ENCODE measurements at regions not wholly inside any gene's neighbourhood (a gene's known extent, or its start where the extent isn't known, plus 50 kb on each side); places are given as distances from the start of the nearest gene placed in this dataset.
"Not testable (repeated sequence)": the region's sequence is repeated elsewhere in the genome, so short reads cannot be mapped to it uniquely, and the experiment has no call there.

- Histone ChIP-seq H3K36me3 (ENCODE audit: control insufficient read depth, insufficient read depth, low read length) (no peaks in the 10 kb centered on the region), H3K4me2 (ENCODE audit: low read length) (no peak overlapping the region), H3K4me1 (ENCODE audit: control insufficient read depth, low read depth, low read length) (no peaks in the 10 kb centered on the region), H3K56ac (ENCODE audit: low read length) (no peak overlapping the region), H3K4ac (ENCODE audit: low read depth, low read length) (no peak overlapping the region), H4K5ac (ENCODE audit: low read length) (no peak overlapping the region), H3K23ac (ENCODE audit: low read length) (no peak overlapping the region), H3K4me3 (ENCODE audit: low read length) (no peak overlapping the region), H3K27ac (ENCODE audit: low read depth, low read length) (no peak overlapping the region), H2BK5ac (ENCODE audit: low read length) (no peak overlapping the region), H2BK15ac (replicated peaks; ENCODE audit: low read depth) (no peak overlapping the region), H3K79me2 (ENCODE audit: control insufficient read depth, insufficient read depth, low read length) (no peaks in the 10 kb centered on the region), H3K27me3 (ENCODE audit: insufficient read depth, low read length, poor library complexity) (no peaks in the 10 kb centered on the region), H2BK120ac (ENCODE audit: low read depth, low read length) (no peak overlapping the region), H3K18ac (ENCODE audit: low read length) (no peak overlapping the region), H3K9ac (ENCODE audit: low read length) (no peak overlapping the region), H3K79me1 (ENCODE audit: low read length) (no peaks in the 10 kb centered on the region), H2AK5ac (ENCODE audit: low read length) (no peak overlapping the region), H4K8ac (ENCODE audit: low read depth, low read length) (no peak overlapping the region)
- DNase-seq: no peak
- WGBS (ENCODE audit: extremely low coverage, insufficient coverage, low lambda C conversion rate): no CpG with 5 or more reads among the region's 6 CpGs
These were observed 94.4 kb downstream of the SCN11A start for GRCh38 chr3:38957296-38957695.

- no CpG with 5 or more reads among the region's 1 CpG for WGBS (ENCODE audit: extremely low coverage, insufficient coverage, low lambda C conversion rate)
These were observed 99.0 kb downstream of the SCN11A start for GRCh38 chr3:38952721-38953120.

GRCh38 chr3:38951167-38951566 is 100.6 kb downstream of the SCN11A start:
- H3K18ac ChIP-seq (ENCODE audit: low read length); H3K9ac ChIP-seq (ENCODE audit: low read length); H3K36me3 ChIP-seq (ENCODE audit: control insufficient read depth, insufficient read depth, low read length); H3K4me2 ChIP-seq (ENCODE audit: low read length); H3K23ac ChIP-seq (ENCODE audit: low read length); H3K27me3 ChIP-seq (ENCODE audit: insufficient read depth, low read length, poor library complexity); H3K79me1 ChIP-seq (ENCODE audit: low read length); H3K4me3 ChIP-seq (ENCODE audit: low read length); H2BK15ac ChIP-seq (replicated peaks; ENCODE audit: low read depth); H3K79me2 ChIP-seq (ENCODE audit: control insufficient read depth, insufficient read depth, low read length); H3K4me1 ChIP-seq (ENCODE audit: control insufficient read depth, low read depth, low read length); H2BK120ac ChIP-seq (ENCODE audit: low read depth, low read length); H4K5ac ChIP-seq (ENCODE audit: low read length); H3K56ac ChIP-seq (ENCODE audit: low read length); H2AK5ac ChIP-seq (ENCODE audit: low read length); H2BK5ac ChIP-seq (ENCODE audit: low read length); H4K8ac ChIP-seq (ENCODE audit: low read depth, low read length); DNase-seq; H3K4ac ChIP-seq (ENCODE audit: low read depth, low read length); H3K27ac ChIP-seq (ENCODE audit: low read depth, low read length): not testable (repeated sequence)
- no CpG with 5 or more reads among the region's 33 CpGs for WGBS (ENCODE audit: extremely low coverage, insufficient coverage, low lambda C conversion rate)

More at GRCh38 chr3:38952721-38953120, 99.0 kb downstream of the SCN11A start:
- Histone ChIP-seq H3K4ac (ENCODE audit: low read depth, low read length) (no peak overlapping the region), H3K56ac (ENCODE audit: low read length) (no peak overlapping the region), H3K36me3 (ENCODE audit: control insufficient read depth, insufficient read depth, low read length) (no peaks in the 10 kb centered on the region), H3K79me1 (ENCODE audit: low read length) (no peaks in the 10 kb centered on the region), H2BK5ac (ENCODE audit: low read length) (no peak overlapping the region), H3K79me2 (ENCODE audit: control insufficient read depth, insufficient read depth, low read length) (no peaks in the 10 kb centered on the region), H3K9ac (ENCODE audit: low read length) (no peak overlapping the region), H4K5ac (ENCODE audit: low read length) (no peak overlapping the region), H3K27ac (ENCODE audit: low read depth, low read length) (no peak overlapping the region), H4K8ac (ENCODE audit: low read depth, low read length) (no peak overlapping the region), H2AK5ac (ENCODE audit: low read length) (no peak overlapping the region), H2BK120ac (ENCODE audit: low read depth, low read length) (no peak overlapping the region), H3K27me3 (ENCODE audit: insufficient read depth, low read length, poor library complexity) (no peaks in the 10 kb centered on the region), H3K4me1 (ENCODE audit: control insufficient read depth, low read depth, low read length) (no peaks in the 10 kb centered on the region), H3K4me3 (ENCODE audit: low read length) (no peak overlapping the region), H3K18ac (ENCODE audit: low read length) (no peak overlapping the region), H3K23ac (ENCODE audit: low read length) (no peak overlapping the region), H2BK15ac (replicated peaks; ENCODE audit: low read depth) (no peak overlapping the region), H3K4me2 (ENCODE audit: low read length) (no peak overlapping the region)
- DNase-seq: no peak

GRCh38 chr3:38950581-38950980 is 101.2 kb downstream of the SCN11A start:
- WGBS (ENCODE audit: extremely low coverage, insufficient coverage, low lambda C conversion rate): no CpG with 5 or more reads among the region's 5 CpGs

GRCh38 chr3:38949994-38950393 is 101.8 kb downstream of the SCN11A start:
- whole genome bisulfite sequencing (ENCODE audit: extremely low coverage, insufficient coverage, low lambda C conversion rate): no CpG with 5 or more reads among the region's 9 CpGs
- H3K9ac ChIP-seq (ENCODE audit: low read length): no peak overlapping the region

More at GRCh38 chr3:38950581-38950980, 101.2 kb downstream of the SCN11A start:
- no peak overlapping the region for H2BK120ac ChIP-seq (ENCODE audit: low read depth, low read length)
- H3K23ac ChIP-seq (ENCODE audit: low read length): no peak overlapping the region
- H3K56ac ChIP-seq (ENCODE audit: low read length): no peak overlapping the region
- H4K8ac ChIP-seq (ENCODE audit: low read depth, low read length): no peak overlapping the region
- no peaks in the 10 kb centered on the region for H3K4me1 ChIP-seq (ENCODE audit: control insufficient read depth, low read depth, low read length)
- H3K79me2 ChIP-seq (ENCODE audit: control insufficient read depth, insufficient read depth, low read length): no peaks in the 10 kb centered on the region
- no peaks in the 10 kb centered on the region for H3K27me3 ChIP-seq (ENCODE audit: insufficient read depth, low read length, poor library complexity)
- H3K79me1 ChIP-seq (ENCODE audit: low read length): no peaks in the 10 kb centered on the region
- H3K4ac ChIP-seq (ENCODE audit: low read depth, low read length): no peak overlapping the region
- no peak overlapping the region for H3K4me2 ChIP-seq (ENCODE audit: low read length)
- H4K5ac ChIP-seq (ENCODE audit: low read length): no peak overlapping the region
- no peak overlapping the region for H2BK5ac ChIP-seq (ENCODE audit: low read length)
- H3K18ac ChIP-seq (ENCODE audit: low read length): no peak overlapping the region
- no peaks in the 10 kb centered on the region for H3K36me3 ChIP-seq (ENCODE audit: control insufficient read depth, insufficient read depth, low read length)
- no peak overlapping the region for H3K4me3 ChIP-seq (ENCODE audit: low read length)
- H3K27ac ChIP-seq (ENCODE audit: low read depth, low read length): no peak overlapping the region
- H3K9ac ChIP-seq (ENCODE audit: low read length): no peak overlapping the region
- no peak overlapping the region for H2AK5ac ChIP-seq (ENCODE audit: low read length)
- DNase-seq: no peak
- no peak overlapping the region for H2BK15ac ChIP-seq (replicated peaks; ENCODE audit: low read depth)

GRCh38 chr3:38940394-38940793 is 111.3 kb downstream of the SCN11A start:
- H3K27me3 ChIP-seq (ENCODE audit: insufficient read depth, low read length, poor library complexity): no peaks in the 10 kb centered on the region
- no peak overlapping the region for H2BK5ac ChIP-seq (ENCODE audit: low read length)
- no peak overlapping the region for H3K18ac ChIP-seq (ENCODE audit: low read length)
- H3K36me3 ChIP-seq (ENCODE audit: control insufficient read depth, insufficient read depth, low read length): no peaks in the 10 kb centered on the region
- H3K4me3 ChIP-seq (ENCODE audit: low read length): no peak overlapping the region
- H2AK5ac ChIP-seq (ENCODE audit: low read length): no peak overlapping the region
- no peaks in the 10 kb centered on the region for H3K79me1 ChIP-seq (ENCODE audit: low read length)
- no CpG with 5 or more reads among the region's 3 CpGs for WGBS (ENCODE audit: extremely low coverage, insufficient coverage, low lambda C conversion rate)
- no peak overlapping the region for H2BK15ac ChIP-seq (replicated peaks; ENCODE audit: low read depth)
- H3K4me1 ChIP-seq (ENCODE audit: control insufficient read depth, low read depth, low read length): no peaks in the 10 kb centered on the region
- no peaks in the 10 kb centered on the region for H3K79me2 ChIP-seq (ENCODE audit: control insufficient read depth, insufficient read depth, low read length)
- no peak overlapping the region for H4K8ac ChIP-seq (ENCODE audit: low read depth, low read length)
- H3K4ac ChIP-seq (ENCODE audit: low read depth, low read length): no peak overlapping the region
- no peak overlapping the region for H3K4me2 ChIP-seq (ENCODE audit: low read length)
- H3K56ac ChIP-seq (ENCODE audit: low read length): no peak overlapping the region
- no peak overlapping the region for H3K9ac ChIP-seq (ENCODE audit: low read length)
- H3K23ac ChIP-seq (ENCODE audit: low read length): no peak overlapping the region
- H2BK120ac ChIP-seq (ENCODE audit: low read depth, low read length): no peak overlapping the region
- no peak overlapping the region for H4K5ac ChIP-seq (ENCODE audit: low read length)
- DNase-seq: no peak
- H3K27ac ChIP-seq (ENCODE audit: low read depth, low read length): no peak overlapping the region

More at GRCh38 chr3:38949994-38950393, 101.8 kb downstream of the SCN11A start:
- H4K5ac ChIP-seq (ENCODE audit: low read length): no peak overlapping the region
- H3K4me1 ChIP-seq (ENCODE audit: control insufficient read depth, low read depth, low read length): no peaks in the 10 kb centered on the region
- no peak overlapping the region for H2BK15ac ChIP-seq (replicated peaks; ENCODE audit: low read depth)
- DNase-seq: no peak
- no peak overlapping the region for H2AK5ac ChIP-seq (ENCODE audit: low read length)
- H3K4me3 ChIP-seq (ENCODE audit: low read length): no peak overlapping the region
- no peaks in the 10 kb centered on the region for H3K79me1 ChIP-seq (ENCODE audit: low read length)
- H3K79me2 ChIP-seq (ENCODE audit: control insufficient read depth, insufficient read depth, low read length): no peaks in the 10 kb centered on the region
- no peak overlapping the region for H2BK120ac ChIP-seq (ENCODE audit: low read depth, low read length)
- H3K4me2 ChIP-seq (ENCODE audit: low read length): no peak overlapping the region
- no peaks in the 10 kb centered on the region for H3K27me3 ChIP-seq (ENCODE audit: insufficient read depth, low read length, poor library complexity)
- H3K18ac ChIP-seq (ENCODE audit: low read length): no peak overlapping the region
- no peak overlapping the region for H4K8ac ChIP-seq (ENCODE audit: low read depth, low read length)
- H3K27ac ChIP-seq (ENCODE audit: low read depth, low read length): no peak overlapping the region
- H3K4ac ChIP-seq (ENCODE audit: low read depth, low read length): no peak overlapping the region
- no peaks in the 10 kb centered on the region for H3K36me3 ChIP-seq (ENCODE audit: control insufficient read depth, insufficient read depth, low read length)
- no peak overlapping the region for H3K23ac ChIP-seq (ENCODE audit: low read length)
- H3K56ac ChIP-seq (ENCODE audit: low read length): no peak overlapping the region
- no peak overlapping the region for H2BK5ac ChIP-seq (ENCODE audit: low read length)

All from mesendoderm (in vitro differentiated cells).